ENCODE measurements at regions not wholly inside any gene's neighbourhood (a gene's known extent, or its start where the extent isn't known, plus 50 kb on each side); places are given as distances from the start of the nearest gene placed in this dataset.
A peak's percentile ranks its signal among the peaks of the same experiment; 100 is the strongest.

DNA sequence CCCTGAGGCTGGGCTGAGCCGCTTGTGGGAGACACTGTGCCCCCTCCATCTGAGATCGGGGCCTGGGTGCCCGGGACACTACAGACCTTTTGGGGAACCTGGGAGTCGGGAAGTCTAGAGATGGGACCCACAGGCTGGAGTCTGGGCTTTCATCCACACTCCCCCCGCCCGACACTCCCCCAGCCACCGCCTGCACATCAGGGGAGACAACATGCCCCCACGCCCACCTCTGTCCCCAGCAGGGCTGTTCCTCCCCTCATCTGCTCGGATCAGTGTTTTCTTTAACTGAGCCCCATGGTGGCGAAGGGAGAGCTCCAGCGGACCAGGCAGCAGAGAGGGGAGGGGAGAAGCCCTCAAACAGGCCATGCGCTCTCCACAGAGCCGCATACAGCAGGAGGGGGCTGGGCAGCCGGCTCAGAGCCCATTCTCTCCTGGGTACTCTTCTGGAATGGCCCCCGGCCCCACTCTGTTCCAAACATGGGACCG is 174.7 kb downstream of the IGLL1 start:
- Mint-ChIP-seq H3K27me3 (peaks cover 11% of the 10 kb centered on the region), H3K27ac (no peak overlapping the region), H3K36me3 (no peaks in the 10 kb centered on the region), H3K4me1 (no peaks in the 10 kb centered on the region), H3K9me3 (peaks cover 0 to 1% (median 0%) of the 10 kb centered on the region in 7 donors), H3K4me3 (no peak overlapping the region)
- Histone ChIP-seq H3K36me3 (ENCODE audit: control insufficient read depth, insufficient read depth, low read length) (no peaks in the 10 kb centered on the region), H3K9me3 (ENCODE audit: control insufficient read depth in 2 of 2, low read length in 2 of 2) (no peaks in the 10 kb centered on the region), H3K27ac (ENCODE audit: insufficient read depth, low read length, poor library complexity, severe bottlenecking) (no peak overlapping the region), H3K27me3 (ENCODE audit: control insufficient read depth, insufficient read depth, low read length) (no peaks in the 10 kb centered on the region), H3K4me3 (ENCODE audit: low read depth, low read length) (no peak overlapping the region), H3K4me1 (ENCODE audit: control insufficient read depth, insufficient read depth, low read length, poor library complexity, severe bottlenecking) (no peaks in the 10 kb centered on the region)
- DNase-seq (no peak), ATAC-seq (ENCODE audit: low read depth in 2 of 2) (no peak)

DNA sequence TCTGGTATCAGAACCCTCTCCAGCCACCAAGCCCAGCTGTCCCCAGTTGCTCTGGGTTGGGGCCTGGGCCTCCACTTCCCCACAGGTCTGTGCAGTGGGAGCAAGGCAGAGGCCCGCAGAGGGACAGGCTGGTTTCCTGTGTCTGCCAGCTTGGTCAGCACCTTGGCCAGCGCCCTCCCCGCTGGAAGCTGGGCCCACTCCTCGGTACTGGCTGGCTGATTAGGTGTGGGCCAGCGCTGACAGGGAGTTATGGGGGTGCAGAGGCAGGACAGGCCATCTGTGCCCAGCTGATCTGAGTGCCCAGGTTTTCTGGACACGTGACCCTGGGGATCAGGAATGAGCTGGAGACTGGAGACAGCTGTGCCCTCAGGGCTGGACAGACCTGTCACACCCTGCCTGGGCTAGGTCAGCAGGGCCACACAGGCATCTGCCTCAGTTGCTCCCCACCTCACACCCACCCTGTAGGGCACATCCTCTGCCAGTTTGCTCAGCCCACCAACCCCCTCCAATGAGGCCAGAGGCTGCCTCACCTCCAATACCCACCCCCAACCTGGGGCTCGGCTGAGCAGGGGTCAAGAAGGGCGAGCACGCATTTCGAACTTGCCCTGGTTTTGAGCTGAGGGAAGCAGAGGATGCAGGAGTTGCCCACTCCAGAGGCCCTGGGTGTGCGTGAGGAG is 175.3 kb downstream of the IGLL1 start:
- H3K27me3 ChIP-seq (ENCODE audit: control insufficient read depth, insufficient read depth, low read length), result no peaks in the 10 kb centered on the region
- no peaks in the 10 kb centered on the region for H3K4me1 ChIP-seq (ENCODE audit: control insufficient read depth, insufficient read depth, low read length, poor library complexity, severe bottlenecking)
- peaks cover 11% of the 10 kb centered on the region for H3K27me3 Mint-ChIP-seq
- H3K4me1 Mint-ChIP-seq, result no peaks in the 10 kb centered on the region
- H3K36me3 Mint-ChIP-seq, result no peaks in the 10 kb centered on the region
- no peak overlapping the region for H3K27ac Mint-ChIP-seq
- peaks cover 0 to 1% (median 0%) of the 10 kb centered on the region in 7 donors for H3K9me3 Mint-ChIP-seq
- no peak for ATAC-seq (ENCODE audit: low read depth in 2 of 2)
- no peaks in the 10 kb centered on the region for H3K36me3 ChIP-seq (ENCODE audit: control insufficient read depth, insufficient read depth, low read length)
- H3K4me3 Mint-ChIP-seq, result no peak overlapping the region
- H3K9me3 ChIP-seq (ENCODE audit: control insufficient read depth in 2 of 2, low read length in 2 of 2), result no peaks in the 10 kb centered on the region
- DNase-seq, result no peak
- no peak overlapping the region for H3K27ac ChIP-seq (ENCODE audit: insufficient read depth, low read length, poor library complexity, severe bottlenecking)
- no peak overlapping the region for H3K4me3 ChIP-seq (ENCODE audit: low read depth, low read length)

DNA sequence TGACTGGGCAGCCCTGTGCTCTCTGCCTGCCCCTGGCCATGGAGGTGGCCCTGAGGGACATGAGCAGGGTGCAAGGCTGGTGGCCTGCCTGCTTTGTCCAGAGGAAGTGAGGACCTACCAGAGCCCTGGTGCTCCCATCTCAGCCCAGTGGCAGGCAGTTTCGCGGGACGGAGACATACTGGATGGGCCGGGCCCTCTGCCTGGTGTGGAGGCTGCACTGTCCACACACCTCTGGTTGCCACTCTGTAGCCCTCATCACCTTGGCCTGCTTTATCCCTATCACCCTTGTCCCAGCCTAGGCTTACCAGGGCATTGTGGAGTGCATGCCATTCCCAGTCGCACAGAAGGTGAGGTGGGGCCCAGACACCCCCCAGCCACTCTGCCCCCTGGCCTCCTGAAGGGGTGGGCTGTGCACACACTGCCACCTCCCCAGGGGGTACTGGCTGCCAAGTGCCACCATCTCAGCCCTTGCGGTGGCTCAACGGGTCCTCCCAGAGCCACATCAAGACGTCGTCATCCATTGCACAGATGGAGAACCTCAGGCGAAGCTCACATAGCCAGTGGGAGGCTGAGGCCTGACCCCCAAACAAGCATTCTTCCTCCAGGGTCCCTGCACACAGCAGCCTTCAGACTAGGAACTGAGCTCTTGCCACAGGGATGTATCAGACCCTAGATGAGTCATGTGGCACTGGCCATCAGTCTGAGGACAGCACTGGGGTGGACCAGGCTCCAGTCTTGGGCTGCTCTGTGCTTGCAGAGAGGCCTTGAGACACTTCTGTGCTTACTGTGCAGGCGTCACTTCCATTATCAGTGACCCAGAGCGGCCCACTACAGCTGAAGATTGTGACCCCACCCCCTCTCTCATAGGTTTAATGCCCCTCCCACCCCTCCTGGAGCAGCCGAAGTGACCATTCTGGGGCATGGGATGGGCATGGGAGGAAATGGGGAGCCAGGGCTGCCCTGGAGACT is 176.1 kb downstream of the IGLL1 start:
- no peak for DNase-seq
- peaks cover 0 to 1% (median 0%) of the 10 kb centered on the region in 7 donors for H3K9me3 Mint-ChIP-seq
- Histone ChIP-seq H3K36me3 (ENCODE audit: control insufficient read depth, insufficient read depth, low read length) (no peaks in the 10 kb centered on the region), H3K27me3 (ENCODE audit: control insufficient read depth, insufficient read depth, low read length) (no peaks in the 10 kb centered on the region), H3K27ac (ENCODE audit: insufficient read depth, low read length, poor library complexity, severe bottlenecking) (no peak overlapping the region), H3K4me3 (ENCODE audit: low read depth, low read length) (no peak overlapping the region), H3K4me1 (ENCODE audit: control insufficient read depth, insufficient read depth, low read length, poor library complexity, severe bottlenecking) (no peaks in the 10 kb centered on the region), H3K9me3 (ENCODE audit: control insufficient read depth in 2 of 2, low read length in 2 of 2) (no peaks in the 10 kb centered on the region)
- H3K27me3 Mint-ChIP-seq, result peaks cover 11% of the 10 kb centered on the region
- ATAC-seq (ENCODE audit: low read depth in 2 of 2), result no peak
- peak overlapping the region in 1 of 4 donors; percentile 38 for H3K4me3 Mint-ChIP-seq
- H3K27ac Mint-ChIP-seq, result no peak overlapping the region
- H3K4me1 Mint-ChIP-seq, result no peaks in the 10 kb centered on the region
- H3K36me3 Mint-ChIP-seq, result no peaks in the 10 kb centered on the region

DNA sequence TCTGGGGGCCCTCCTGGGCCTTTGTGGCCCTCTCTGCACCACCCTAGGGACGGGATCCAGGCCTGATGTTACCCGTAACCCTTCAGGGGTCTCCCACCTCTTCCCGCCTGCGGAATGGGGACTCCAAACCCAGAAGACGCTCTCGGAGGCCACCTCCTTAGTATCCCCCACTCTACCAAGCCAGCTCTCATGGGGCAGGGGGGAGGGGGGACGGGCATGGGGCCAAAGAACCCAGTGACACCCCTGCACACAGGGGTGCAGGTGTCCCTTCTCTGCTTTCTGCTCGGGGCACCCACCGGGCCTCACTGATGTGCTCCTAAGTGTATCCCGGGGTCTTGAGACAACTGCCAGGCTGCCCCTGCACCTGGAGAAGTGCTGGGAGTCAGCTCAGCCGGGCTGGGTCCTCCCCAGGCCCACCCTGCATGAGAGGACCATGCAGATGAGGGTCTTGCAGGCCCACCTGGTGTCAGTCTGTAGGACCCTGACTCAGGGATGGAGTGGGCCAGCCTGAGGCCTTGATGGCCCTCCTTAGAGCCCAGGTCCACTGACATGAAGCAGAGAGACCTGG is 176.9 kb downstream of the IGLL1 start:
- H3K36me3 ChIP-seq (ENCODE audit: control insufficient read depth, insufficient read depth, low read length), result no peaks in the 10 kb centered on the region
- Mint-ChIP-seq H3K4me3 (peak overlapping the region in 1 of 4 donors; percentile 13), H3K27ac (no peak overlapping the region), H3K4me1 (no peaks in the 10 kb centered on the region), H3K27me3 (peaks cover 11% of the 10 kb centered on the region), H3K36me3 (no peaks in the 10 kb centered on the region), H3K9me3 (no peaks in the 10 kb centered on the region)
- no peak overlapping the region for H3K27ac ChIP-seq (ENCODE audit: insufficient read depth, low read length, poor library complexity, severe bottlenecking)
- no peaks in the 10 kb centered on the region for H3K27me3 ChIP-seq (ENCODE audit: control insufficient read depth, insufficient read depth, low read length)
- no peak overlapping the region for H3K4me3 ChIP-seq (ENCODE audit: low read depth, low read length)
- no peak for ATAC-seq (ENCODE audit: low read depth in 2 of 2)
- DNase-seq, result no peak
- H3K4me1 ChIP-seq (ENCODE audit: control insufficient read depth, insufficient read depth, low read length, poor library complexity, severe bottlenecking), result no peaks in the 10 kb centered on the region
- H3K9me3 ChIP-seq (ENCODE audit: control insufficient read depth in 2 of 2, low read length in 2 of 2), result no peaks in the 10 kb centered on the region

DNA sequence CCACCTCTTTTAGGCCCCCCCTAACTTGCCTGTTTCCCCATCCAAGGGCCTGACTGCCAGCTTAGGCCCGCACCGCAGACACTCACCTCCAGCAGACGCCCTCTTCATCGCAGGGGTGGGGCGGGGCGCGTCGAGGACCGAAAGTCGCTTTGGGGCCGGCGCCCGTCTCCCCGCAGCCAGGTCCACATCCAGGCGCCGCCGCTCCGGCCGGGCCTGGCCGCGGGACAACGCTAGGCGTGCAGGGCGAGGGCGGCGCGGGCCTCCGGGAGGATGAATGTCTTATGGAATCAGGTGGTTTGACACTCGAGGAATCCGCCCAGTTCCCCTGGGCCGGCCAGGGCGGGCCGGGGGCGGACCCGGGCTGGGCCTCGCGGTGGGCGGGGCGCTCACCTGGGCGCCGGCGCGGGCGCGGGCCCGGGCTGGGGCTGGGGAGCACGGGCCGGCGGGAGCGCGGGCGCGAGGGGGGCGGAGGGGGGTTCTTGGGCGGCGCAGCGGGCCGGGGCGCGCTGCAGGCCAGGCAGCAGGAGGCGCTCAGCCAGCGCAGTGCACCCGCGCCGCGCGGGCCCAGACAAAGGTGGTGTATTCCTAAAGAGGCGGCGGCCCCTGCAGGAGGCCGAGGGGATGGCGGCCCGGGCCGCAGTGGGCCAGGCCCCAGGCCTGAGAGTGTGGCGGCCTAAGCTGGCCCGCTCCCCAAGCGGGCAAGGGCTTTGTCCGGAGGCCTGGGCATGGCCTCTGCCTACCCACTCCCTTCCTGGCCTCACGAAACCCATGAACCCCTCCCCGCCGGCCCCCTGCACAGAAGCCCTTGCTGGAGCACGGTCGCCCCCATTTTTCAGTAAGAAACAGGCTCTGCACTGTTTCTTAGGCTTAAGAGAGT is 177.6 kb downstream of the IGLL1 start:
- Mint-ChIP-seq H3K36me3 (no peaks in the 10 kb centered on the region), H3K4me1 (no peaks in the 10 kb centered on the region), H3K4me3 (no peak overlapping the region), H3K27ac (no peak overlapping the region), H3K9me3 (no peaks in the 10 kb centered on the region), H3K27me3 (peaks cover 11% of the 10 kb centered on the region)
- DNase-seq (peak in 2 of 3 donors; percentile 9 to 54), ATAC-seq (ENCODE audit: low read depth in 2 of 2) (peak; percentile 56 to 67)
- Histone ChIP-seq H3K4me1 (ENCODE audit: control insufficient read depth, insufficient read depth, low read length, poor library complexity, severe bottlenecking) (no peaks in the 10 kb centered on the region), H3K36me3 (ENCODE audit: control insufficient read depth, insufficient read depth, low read length) (no peaks in the 10 kb centered on the region), H3K27ac (ENCODE audit: insufficient read depth, low read length, poor library complexity, severe bottlenecking) (no peak overlapping the region), H3K9me3 (ENCODE audit: control insufficient read depth in 2 of 2, low read length in 2 of 2) (no peaks in the 10 kb centered on the region), H3K27me3 (ENCODE audit: control insufficient read depth, insufficient read depth, low read length) (no peaks in the 10 kb centered on the region), H3K4me3 (ENCODE audit: low read depth, low read length) (no peak overlapping the region)

DNA sequence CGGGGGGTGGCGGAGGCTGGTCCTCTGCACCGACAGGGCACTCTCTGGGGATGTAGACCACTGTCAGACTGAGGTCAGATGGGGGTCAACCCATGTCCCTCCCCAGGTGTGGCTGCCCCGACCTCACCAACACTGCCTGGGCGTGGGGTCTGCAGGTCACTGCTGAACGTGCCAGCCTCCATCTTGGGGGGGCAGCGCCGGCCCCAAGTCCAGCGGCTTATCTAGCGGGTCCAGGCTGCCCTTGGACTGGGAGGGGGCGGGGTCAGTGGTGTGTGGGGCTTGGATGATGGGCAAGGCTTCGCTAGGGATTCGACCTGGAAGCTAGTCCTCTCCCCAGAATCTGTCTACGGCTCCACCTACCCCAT is 178.2 kb downstream of the IGLL1 start:
- no peak overlapping the region for H3K4me3 Mint-ChIP-seq
- H3K4me1 Mint-ChIP-seq, result no peaks in the 10 kb centered on the region

More for the DNA sequence above, 178.2 kb downstream of the IGLL1 start:
- DNase-seq (no peak), ATAC-seq (ENCODE audit: low read depth in 2 of 2) (no peak)
- Histone ChIP-seq H3K9me3 (ENCODE audit: control insufficient read depth in 2 of 2, low read length in 2 of 2) (no peaks in the 10 kb centered on the region), H3K4me3 (ENCODE audit: low read depth, low read length) (no peak overlapping the region), H3K27ac (ENCODE audit: insufficient read depth, low read length, poor library complexity, severe bottlenecking) (no peak overlapping the region), H3K36me3 (ENCODE audit: control insufficient read depth, insufficient read depth, low read length) (no peaks in the 10 kb centered on the region), H3K27me3 (ENCODE audit: control insufficient read depth, insufficient read depth, low read length) (no peaks in the 10 kb centered on the region), H3K4me1 (ENCODE audit: control insufficient read depth, insufficient read depth, low read length, poor library complexity, severe bottlenecking) (no peaks in the 10 kb centered on the region)
- H3K27me3 Mint-ChIP-seq, result peaks cover 11% of the 10 kb centered on the region
- no peaks in the 10 kb centered on the region for H3K36me3 Mint-ChIP-seq
- H3K9me3 Mint-ChIP-seq, result no peaks in the 10 kb centered on the region
- H3K27ac Mint-ChIP-seq, result no peak overlapping the region

All from CD4-positive, CD25-positive, alpha-beta regulatory T cell (primary cell).